HG02763 (cell line): ENCODE measurements at regions not wholly inside any gene's neighbourhood (a gene's known extent, or its start where the extent isn't known, plus 50 kb on each side); places are given as distances from the start of the nearest gene placed in this dataset.

Source experiments
- ATAC-seq: cut with Tn5 transposase; IDR thresholded peaks from one replicate; pipeline ENCODE4 v1.9.1; 2021; ENCODE audit warnings: mild to moderate bottlenecking, moderate library complexity; ENCODE audit not compliant: unreplicated experiment

- ATAC-seq, result no peak
Observed at GRCh38 chr4:11485926-11486325, 57.2 kb upstream of the HS3ST1 start.

GRCh38 chr4:11484531-11484930 is 55.8 kb upstream of the HS3ST1 start:
- no peak for ATAC-seq

DNA sequence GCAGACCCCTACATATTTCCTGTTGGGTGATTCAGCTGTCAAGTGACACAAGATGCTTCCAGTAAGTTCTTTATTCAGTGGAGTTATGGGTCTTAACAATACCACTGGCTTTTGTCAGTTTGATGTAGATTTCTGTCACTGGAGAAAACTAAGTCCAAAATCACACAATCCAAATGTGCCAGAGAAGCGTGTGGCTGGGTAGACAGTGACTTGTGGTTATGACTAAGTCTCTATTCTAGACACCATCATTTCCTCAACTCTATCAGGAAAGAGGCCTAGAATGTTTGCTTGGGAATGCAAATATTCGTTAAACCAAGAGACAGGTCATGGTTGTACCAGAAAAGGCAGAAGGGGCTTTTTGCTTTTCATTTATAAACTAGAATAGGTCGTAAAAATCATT is 54.4 kb upstream of the HS3ST1 start:
- no peak for ATAC-seq

DNA sequence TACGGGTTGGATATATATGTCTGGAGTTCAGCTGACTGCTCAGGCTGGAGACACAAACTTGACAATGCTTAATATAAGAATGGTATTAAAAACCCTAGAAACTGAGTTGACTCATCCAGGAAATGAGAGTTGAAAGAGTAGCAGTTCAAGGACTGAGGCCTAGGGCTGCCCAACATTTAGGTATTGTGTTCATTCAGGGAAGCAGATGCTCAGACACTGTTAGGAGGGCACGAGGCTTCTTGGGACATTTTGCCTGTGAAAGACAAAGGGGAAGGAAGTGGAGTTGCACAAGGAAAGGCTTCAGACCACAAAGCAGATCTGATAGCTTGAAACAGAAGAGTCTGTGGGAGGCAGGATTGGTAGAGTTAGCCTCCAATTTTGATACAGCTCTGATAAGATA is 52.0 kb upstream of the HS3ST1 start:
- ATAC-seq, result peak; percentile 75
